Central memory CD8-positive, alpha-beta T cell (primary cell): ENCODE measurements at regions not wholly inside any gene's neighbourhood (a gene's known extent, or its start where the extent isn't known, plus 50 kb on each side); places are given as distances from the start of the nearest gene placed in this dataset.

Experiments used
- ATAC-seq: fragments of 150-1000 bp; cut with Tn5 transposase; replicated peaks from 2 replicates; pipeline ENCODE4 v1.10.0; 2022; ENCODE audit warnings: mild to moderate bottlenecking, moderate FRiP score, moderate number of reproducible peaks; ENCODE audit not compliant: poor library complexity, severe bottlenecking; ENCODE audit errors: extremely low read depth
- DNase-seq, 2 donors: peaks; one replicate each; pipeline ENCODE4 v3.0.0; 2021; ENCODE audit warnings: low spot score in 2 of 2
- H3K27ac Mint-ChIP-seq: one replicate; pipeline ENCODE4 v1.8.0; 2022; ENCODE audit warnings: low read depth, mild to moderate bottlenecking, moderate library complexity, mixed read lengths
- H3K27me3 Mint-ChIP-seq: one replicate; pipeline ENCODE4 v1.8.0; 2022; ENCODE audit warnings: mixed read lengths
- H3K36me3 Mint-ChIP-seq: one replicate; pipeline ENCODE4 v1.8.0; 2022; ENCODE audit warnings: mild to moderate bottlenecking, moderate library complexity, mixed read lengths; ENCODE audit not compliant: insufficient read depth
- H3K4me1 Mint-ChIP-seq: one replicate; pipeline ENCODE4 v1.8.0; 2022; ENCODE audit warnings: mixed read lengths
- H3K4me3 Mint-ChIP-seq: one replicate; pipeline ENCODE4 v1.8.0; 2022; ENCODE audit warnings: mild to moderate bottlenecking, moderate library complexity, mixed read lengths
- H3K9me3 Mint-ChIP-seq: one replicate; pipeline ENCODE4 v1.8.0; 2022; ENCODE audit warnings: mixed read lengths

DNA sequence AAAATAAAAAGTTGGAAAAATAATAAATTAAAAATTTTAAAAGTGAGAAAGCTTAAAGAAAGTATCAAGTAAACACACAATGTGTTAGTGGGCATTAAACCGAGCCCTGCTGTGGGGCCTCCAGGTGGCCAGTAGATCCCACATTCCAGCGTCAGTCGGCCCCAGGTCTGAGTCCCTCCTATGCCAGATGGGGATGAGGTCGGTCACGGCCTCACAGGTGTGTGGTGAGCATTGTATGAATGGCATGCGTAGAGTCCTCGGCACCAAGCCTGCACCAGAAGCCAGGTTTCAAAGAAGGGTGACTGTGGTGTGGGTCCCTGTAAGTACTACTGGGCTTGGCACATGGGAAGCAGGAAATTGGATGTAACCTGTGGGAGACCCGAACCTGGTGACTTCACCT lies 75.6 kb upstream of the MSX1 start:
- no peak for DNase-seq
- Mint-ChIP-seq H3K4me1 (no peaks in the 10 kb centered on the region), H3K36me3 (no peaks in the 10 kb centered on the region), H3K27me3 (peaks cover 31% of the 10 kb centered on the region), H3K9me3 (peaks cover 6% of the 10 kb centered on the region), H3K4me3 (no peak overlapping the region), H3K27ac (no peak overlapping the region)
- ATAC-seq: no peak

DNA sequence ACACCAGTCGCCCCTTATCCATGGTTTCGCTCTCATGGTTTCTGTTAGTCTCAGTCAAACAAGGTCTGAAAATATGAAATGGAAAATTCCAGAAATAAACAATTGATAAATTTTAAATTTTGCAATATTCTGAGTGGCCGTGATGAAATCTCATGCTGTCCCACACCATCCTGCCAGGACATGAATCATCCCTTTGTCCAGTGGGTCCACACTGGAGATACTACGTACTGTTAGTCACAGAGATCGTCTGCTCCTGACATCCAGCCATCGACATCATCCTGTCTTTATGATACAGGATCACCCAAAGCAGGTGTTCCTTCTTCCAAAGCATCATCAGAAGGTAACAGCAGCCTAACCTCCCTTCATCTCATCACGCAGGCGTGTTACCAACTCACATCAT lies 76.5 kb upstream of the MSX1 start:
- ATAC-seq (no peak), DNase-seq (no peak)
- Mint-ChIP-seq H3K27ac (no peak overlapping the region), H3K27me3 (peaks cover 34% of the 10 kb centered on the region), H3K4me1 (no peaks in the 10 kb centered on the region), H3K9me3 (peaks cover 6% of the 10 kb centered on the region), H3K4me3 (no peak overlapping the region), H3K36me3 (no peaks in the 10 kb centered on the region)

DNA sequence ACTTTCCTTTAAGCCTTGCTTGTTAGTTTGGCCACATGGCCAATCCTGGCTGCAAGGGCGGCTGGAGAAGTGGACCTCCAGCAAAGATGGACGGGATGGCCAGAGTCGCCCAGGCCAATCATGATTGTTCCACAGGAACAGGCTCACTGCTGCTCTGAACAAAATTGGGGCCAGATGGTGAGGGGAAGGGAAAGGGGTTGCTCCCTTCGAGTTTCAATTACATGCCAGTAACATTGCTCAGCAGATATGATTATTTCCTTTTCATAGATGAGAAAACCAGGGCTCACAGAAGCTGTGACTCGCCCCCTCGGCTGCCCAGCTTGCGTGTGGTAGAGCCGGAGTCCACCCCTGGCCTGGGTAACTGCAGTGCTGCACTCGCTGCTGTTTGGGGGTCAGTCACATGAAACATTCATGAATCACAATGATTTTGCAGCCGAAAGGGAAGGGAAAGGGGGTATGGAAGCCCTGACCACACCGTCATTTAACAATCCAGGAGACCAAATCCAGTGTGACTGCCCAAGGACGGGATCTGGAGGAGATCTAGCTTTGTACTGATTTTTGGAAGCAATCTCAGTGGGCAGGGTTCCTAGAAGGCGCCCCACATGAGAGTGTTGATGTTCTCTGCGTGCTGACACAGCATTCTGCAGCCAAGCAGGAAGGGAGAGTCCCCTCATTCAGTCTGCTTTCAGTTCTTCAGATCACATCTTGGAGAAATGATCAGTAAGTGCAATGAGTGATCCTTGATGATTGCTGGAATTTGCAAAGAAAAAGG lies 77.3 kb upstream of the MSX1 start:
- Mint-ChIP-seq H3K27ac (no peak overlapping the region), H3K36me3 (no peaks in the 10 kb centered on the region), H3K4me1 (no peaks in the 10 kb centered on the region), H3K9me3 (no peaks in the 10 kb centered on the region), H3K4me3 (no peak overlapping the region), H3K27me3 (peaks cover 37% of the 10 kb centered on the region)
- DNase-seq (no peak), ATAC-seq (no peak)

DNA sequence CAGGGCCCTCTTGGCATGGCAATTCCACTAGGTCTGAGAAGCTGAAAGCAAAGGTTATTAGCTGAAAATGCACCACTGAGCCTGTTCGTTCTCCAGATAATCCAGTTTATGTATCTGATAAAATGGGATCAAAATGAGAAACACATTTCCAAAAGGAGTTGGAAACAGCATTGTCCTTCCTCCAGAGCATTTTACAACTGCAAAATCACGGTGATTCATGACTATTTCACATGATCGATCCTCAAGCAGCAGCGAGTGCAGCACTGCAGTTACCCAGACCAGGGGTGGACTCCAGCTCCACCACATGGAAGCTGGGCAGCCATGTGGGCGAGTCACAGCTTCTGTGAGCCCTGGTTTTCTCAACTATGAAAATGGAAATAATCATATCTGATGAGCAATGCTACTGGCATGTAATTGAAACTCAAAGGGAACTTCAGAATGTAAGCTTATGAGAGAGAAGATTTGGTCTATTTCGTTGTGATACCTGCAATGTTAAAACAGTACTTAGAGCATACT lies 78.7 kb upstream of the MSX1 start:
- DNase-seq (no peak), ATAC-seq (no peak)
- Mint-ChIP-seq H3K27ac (no peak overlapping the region), H3K4me1 (no peaks in the 10 kb centered on the region), H3K36me3 (no peaks in the 10 kb centered on the region), H3K4me3 (no peak overlapping the region), H3K27me3 (peaks cover 37% of the 10 kb centered on the region), H3K9me3 (no peaks in the 10 kb centered on the region)

DNA sequence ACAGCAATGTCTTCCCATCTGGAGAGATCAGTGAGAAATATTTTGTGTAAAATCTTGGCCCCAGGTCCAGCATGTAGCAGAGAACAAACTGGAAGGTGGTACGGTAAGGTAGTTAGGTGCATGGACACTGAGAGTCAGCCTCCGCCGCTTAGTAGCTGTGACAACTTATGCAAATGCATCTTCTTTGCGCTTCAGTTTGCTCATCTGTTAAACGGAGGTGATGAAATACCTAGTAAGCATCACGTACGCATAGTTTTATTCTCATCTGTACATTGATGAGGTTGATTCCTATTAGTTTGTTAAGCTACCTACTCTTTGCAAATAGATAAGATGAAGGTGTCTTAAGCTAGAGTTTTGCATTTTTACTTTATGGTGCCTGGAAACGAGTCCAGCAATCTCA lies 80.0 kb upstream of the MSX1 start:
- Mint-ChIP-seq H3K4me3 (no peak overlapping the region), H3K36me3 (no peaks in the 10 kb centered on the region), H3K27ac (no peak overlapping the region), H3K4me1 (no peaks in the 10 kb centered on the region), H3K27me3 (peaks cover 37% of the 10 kb centered on the region), H3K9me3 (no peaks in the 10 kb centered on the region)
- no peak for DNase-seq
- no peak for ATAC-seq

DNA sequence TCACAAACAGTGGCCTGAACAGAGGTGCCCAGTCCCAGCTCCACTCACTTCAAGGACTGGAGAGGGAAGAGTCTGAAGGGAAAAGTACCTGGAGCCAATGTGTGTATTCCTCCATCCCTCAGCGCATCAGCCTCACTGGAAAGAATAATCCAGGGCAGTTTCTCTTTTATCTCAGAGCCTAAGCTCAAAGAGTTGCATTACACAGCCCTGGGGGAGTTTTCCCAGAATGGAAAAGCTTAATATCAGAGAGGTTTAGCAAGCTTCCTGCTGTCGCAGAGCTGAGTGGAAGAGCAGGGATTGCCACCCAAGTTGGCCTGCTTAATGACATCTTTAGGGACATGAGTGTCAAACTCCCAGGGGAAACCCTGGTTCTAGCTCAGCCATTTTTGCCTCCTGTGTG lies 80.4 kb upstream of the MSX1 start:
- no peaks in the 10 kb centered on the region for H3K4me1 Mint-ChIP-seq
- no peak for ATAC-seq
- H3K9me3 Mint-ChIP-seq: no peaks in the 10 kb centered on the region
- no peak overlapping the region for H3K4me3 Mint-ChIP-seq
- no peak for DNase-seq
- H3K36me3 Mint-ChIP-seq: no peaks in the 10 kb centered on the region
- peaks cover 37% of the 10 kb centered on the region for H3K27me3 Mint-ChIP-seq
- no peak overlapping the region for H3K27ac Mint-ChIP-seq

DNA sequence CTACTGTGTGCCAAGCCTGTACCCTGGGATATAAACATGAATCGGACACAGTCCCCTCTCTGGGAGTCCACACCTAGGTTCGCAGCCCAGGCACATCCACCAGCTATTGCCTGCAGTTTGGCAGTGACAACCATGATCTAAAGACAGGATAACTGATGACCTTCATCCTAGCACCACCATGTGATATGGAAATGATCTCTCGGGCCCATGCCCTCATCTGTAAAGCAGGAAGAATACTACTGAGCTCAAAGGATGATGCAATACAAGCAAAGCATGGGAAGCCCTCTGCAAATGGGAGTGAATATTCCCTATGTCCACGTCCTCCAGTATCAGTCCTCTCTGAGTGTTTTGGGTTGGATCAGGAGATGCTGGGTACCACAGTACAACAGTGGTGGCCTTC lies 80.9 kb upstream of the MSX1 start:
- Mint-ChIP-seq H3K4me1 (no peaks in the 10 kb centered on the region), H3K9me3 (no peaks in the 10 kb centered on the region), H3K4me3 (no peak overlapping the region), H3K36me3 (no peaks in the 10 kb centered on the region), H3K27ac (no peak overlapping the region), H3K27me3 (peaks cover 37% of the 10 kb centered on the region)
- ATAC-seq: no peak
- no peak for DNase-seq

DNA sequence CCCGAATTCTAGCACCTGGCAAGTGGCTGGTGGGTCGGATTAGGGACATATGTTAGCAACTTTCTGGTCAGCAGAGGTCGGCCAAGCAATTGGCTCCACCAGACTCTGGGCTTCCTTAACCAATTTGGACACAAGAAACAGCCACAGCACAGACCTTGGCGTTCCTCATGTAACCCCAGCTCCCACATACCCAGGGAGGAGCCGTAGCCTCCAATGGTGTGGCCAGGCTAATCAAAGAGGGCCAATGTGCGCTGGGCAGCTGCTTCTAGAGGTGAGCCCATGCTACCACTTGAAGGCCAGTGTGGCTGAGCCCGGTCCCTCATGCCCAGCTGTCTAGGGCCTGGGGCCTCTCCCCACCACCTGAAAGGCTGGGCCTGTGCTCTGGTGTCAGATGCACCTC lies 82.5 kb upstream of the MSX1 start:
- no peak for ATAC-seq
- DNase-seq: no peak
- Mint-ChIP-seq H3K36me3 (no peaks in the 10 kb centered on the region), H3K4me1 (no peaks in the 10 kb centered on the region), H3K4me3 (no peak overlapping the region), H3K27me3 (peaks cover 20% of the 10 kb centered on the region), H3K27ac (no peak overlapping the region), H3K9me3 (no peaks in the 10 kb centered on the region)

DNA sequence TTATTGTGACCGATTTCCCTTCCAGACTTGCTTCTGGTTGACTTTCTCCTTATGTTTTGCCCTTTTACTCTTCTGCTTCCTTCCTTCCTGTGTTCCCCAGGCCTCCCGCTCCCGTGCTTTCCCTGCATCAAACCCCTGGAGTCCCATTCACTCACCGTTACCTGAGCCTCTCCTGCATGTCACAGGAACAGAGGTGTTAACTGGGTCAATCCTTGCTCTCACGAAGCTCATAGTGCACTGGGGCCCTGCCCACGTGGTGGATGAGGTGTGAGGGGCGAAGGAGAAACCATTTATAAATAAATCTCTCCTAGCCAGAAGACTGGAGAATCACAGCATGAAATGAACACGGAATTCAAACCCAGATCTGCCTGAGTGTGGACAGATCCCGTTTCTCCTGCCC lies 83.1 kb upstream of the MSX1 start:
- DNase-seq: no peak
- H3K4me1 Mint-ChIP-seq: no peaks in the 10 kb centered on the region

DNA sequence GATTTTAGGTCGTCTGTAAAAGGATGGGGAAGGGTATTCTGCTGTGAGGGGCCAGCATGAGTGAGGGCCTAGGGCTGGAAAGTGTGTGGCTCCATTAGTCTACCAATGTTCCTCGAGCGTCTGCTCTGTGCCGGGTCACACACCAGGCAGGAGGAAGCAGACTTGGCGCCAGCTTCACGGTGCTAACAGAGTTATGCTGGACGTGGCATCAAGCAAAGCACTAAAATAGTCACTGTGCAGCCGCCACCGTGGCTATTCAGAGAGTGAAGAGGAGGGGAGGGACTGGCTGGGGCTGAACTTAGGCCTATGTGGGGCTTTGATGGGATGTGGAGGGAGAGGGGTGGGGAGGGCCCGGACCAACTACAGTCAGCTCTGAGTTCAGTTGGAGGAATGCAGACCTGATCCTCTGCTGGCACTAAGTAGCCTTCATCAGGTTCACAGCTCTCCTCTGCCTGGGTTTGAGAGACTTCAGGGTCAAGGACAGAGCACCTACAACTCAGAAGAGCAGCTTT lies 83.9 kb upstream of the MSX1 start:
- H3K9me3 Mint-ChIP-seq: no peaks in the 10 kb centered on the region
- H3K27me3 Mint-ChIP-seq: peaks cover 18% of the 10 kb centered on the region
- DNase-seq: no peak
- no peak overlapping the region for H3K27ac Mint-ChIP-seq
- no peaks in the 10 kb centered on the region for H3K36me3 Mint-ChIP-seq
- no peak for ATAC-seq
- H3K4me1 Mint-ChIP-seq: no peaks in the 10 kb centered on the region
- H3K4me3 Mint-ChIP-seq: no peak overlapping the region

More for the DNA sequence above, 83.1 kb upstream of the MSX1 start:
- no peak overlapping the region for H3K4me3 Mint-ChIP-seq
- peaks cover 18% of the 10 kb centered on the region for H3K27me3 Mint-ChIP-seq
- ATAC-seq: no peak
- no peaks in the 10 kb centered on the region for H3K9me3 Mint-ChIP-seq
- H3K36me3 Mint-ChIP-seq: no peaks in the 10 kb centered on the region
- no peak overlapping the region for H3K27ac Mint-ChIP-seq

DNA sequence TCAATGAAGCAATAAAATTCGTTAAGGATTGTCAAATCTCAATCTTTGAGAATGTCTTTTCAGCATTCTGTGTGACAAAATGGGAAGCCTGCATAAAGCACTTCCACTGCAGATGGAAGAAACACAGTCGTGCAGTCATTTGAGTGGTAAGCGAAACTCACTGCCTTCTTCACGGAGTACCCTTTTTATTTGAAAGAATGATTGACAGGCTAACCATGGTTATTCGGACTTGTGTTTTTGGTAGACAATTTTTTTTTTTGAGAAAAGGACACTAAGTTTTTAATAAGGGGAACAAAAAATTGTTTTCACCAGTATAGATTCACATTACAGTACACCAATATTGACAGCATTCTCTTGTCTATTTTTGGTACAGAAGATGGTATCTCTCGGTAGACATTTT lies 86.9 kb upstream of the MSX1 start:
- DNase-seq: no peak
- Mint-ChIP-seq H3K4me3 (no peak overlapping the region), H3K27ac (no peak overlapping the region), H3K27me3 (no peaks in the 10 kb centered on the region), H3K4me1 (no peaks in the 10 kb centered on the region), H3K9me3 (no peaks in the 10 kb centered on the region), H3K36me3 (no peaks in the 10 kb centered on the region)
- ATAC-seq: no peak

DNA sequence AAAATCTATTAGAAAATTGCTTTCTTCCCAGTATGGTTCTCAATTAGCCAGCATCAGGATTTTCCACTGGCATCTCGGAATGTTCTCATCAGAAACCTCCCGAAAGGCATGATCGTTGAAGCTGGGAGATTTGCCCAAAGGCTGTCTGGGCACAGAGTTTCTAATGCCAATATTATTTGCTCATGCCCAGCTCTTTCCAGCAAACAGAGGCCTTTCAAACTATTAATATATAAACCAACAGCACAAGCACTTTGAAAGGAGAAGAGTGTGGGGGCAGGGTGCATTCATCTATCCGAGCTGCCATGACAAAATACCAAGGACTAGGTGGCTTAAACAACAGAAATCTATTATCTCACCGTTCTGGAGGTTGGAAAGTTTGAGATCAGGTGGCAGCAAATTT lies 88.3 kb upstream of the MSX1 start:
- no peak for ATAC-seq
- Mint-ChIP-seq H3K4me3 (no peak overlapping the region), H3K27ac (no peak overlapping the region), H3K27me3 (no peaks in the 10 kb centered on the region), H3K4me1 (no peaks in the 10 kb centered on the region), H3K9me3 (no peaks in the 10 kb centered on the region), H3K36me3 (no peaks in the 10 kb centered on the region)
- no peak for DNase-seq

DNA sequence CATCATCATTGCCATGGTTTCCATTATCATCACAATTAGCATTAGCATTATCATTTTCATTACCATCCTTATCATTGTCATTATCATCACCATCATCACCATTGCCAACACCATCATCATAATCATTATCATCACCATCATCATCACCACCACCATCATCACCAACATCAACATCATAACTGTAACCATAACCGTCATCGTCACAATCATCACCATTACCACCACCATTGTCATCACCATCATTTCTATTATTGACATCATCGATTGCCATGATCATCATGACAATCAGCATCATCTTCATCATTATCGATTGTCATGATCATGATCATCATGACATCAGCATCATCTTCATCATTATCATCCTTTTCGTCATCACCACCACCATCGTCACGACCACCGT lies 88.9 kb upstream of the MSX1 start:
- DNase-seq: no peak
- no peak for ATAC-seq
- H3K27ac Mint-ChIP-seq: no peak overlapping the region
- no peaks in the 10 kb centered on the region for H3K9me3 Mint-ChIP-seq
- H3K36me3 Mint-ChIP-seq: no peaks in the 10 kb centered on the region
- no peaks in the 10 kb centered on the region for H3K27me3 Mint-ChIP-seq
- H3K4me3 Mint-ChIP-seq: no peak overlapping the region
- H3K4me1 Mint-ChIP-seq: no peaks in the 10 kb centered on the region
